ENCODE measurements at regions not wholly inside any gene's neighbourhood (a gene's known extent, or its start where the extent isn't known, plus 50 kb on each side); places are given as distances from the start of the nearest gene placed in this dataset.

GRCh38 chr2:121089166-121089510 is 195.9 kb downstream of the TFCP2L1 start:
- H3K4me3 Mint-ChIP-seq = no peak overlapping the region
- TF ChIP-seq CTCF (IDR thresholded peaks at IDR 0.05; ENCODE audit: unreplicated experiment) = no peak
- H3K27ac Mint-ChIP-seq = no peak overlapping the region
- H3K4me1 Mint-ChIP-seq = peaks cover 6% of the 10 kb centered on the region
- peaks cover 11% of the 10 kb centered on the region for H3K27me3 Mint-ChIP-seq (ENCODE audit: low read depth)
- no peaks in the 10 kb centered on the region for H3K36me3 Mint-ChIP-seq
- no peaks in the 10 kb centered on the region for H3K9me3 Mint-ChIP-seq
- DNase-seq (ENCODE audit: low spot score in 2 of 2, unreplicated experiment in 2 of 2) = no peak

GRCh38 chr2:121090088-121090715 is 194.8 kb downstream of the TFCP2L1 start:
- H3K4me1 Mint-ChIP-seq = peaks cover 6% of the 10 kb centered on the region
- H3K36me3 Mint-ChIP-seq = no peaks in the 10 kb centered on the region
- H3K9me3 Mint-ChIP-seq = no peaks in the 10 kb centered on the region
- H3K27me3 Mint-ChIP-seq (ENCODE audit: low read depth) = peaks cover 12% of the 10 kb centered on the region
- no peak for DNase-seq (ENCODE audit: low spot score in 2 of 2, unreplicated experiment in 2 of 2)
- H3K4me3 Mint-ChIP-seq = no peak overlapping the region
- no peak for TF ChIP-seq CTCF (IDR thresholded peaks at IDR 0.05; ENCODE audit: unreplicated experiment)
- H3K27ac Mint-ChIP-seq = no peak overlapping the region

GRCh38 chr2:121092095-121092494 is 192.9 kb downstream of the TFCP2L1 start:
- Mint-ChIP-seq H3K36me3 (no peaks in the 10 kb centered on the region), H3K27me3 (ENCODE audit: low read depth) (peaks cover 21% of the 10 kb centered on the region), H3K27ac (no peak overlapping the region), H3K4me3 (no peak overlapping the region), H3K4me1 (peaks cover 6% of the 10 kb centered on the region), H3K9me3 (no peaks in the 10 kb centered on the region)
- no peak for DNase-seq (ENCODE audit: low spot score in 2 of 2, unreplicated experiment in 2 of 2)
- no peak for TF ChIP-seq CTCF (IDR thresholded peaks at IDR 0.05; ENCODE audit: unreplicated experiment)

GRCh38 chr2:121093692-121094091 is 191.3 kb downstream of the TFCP2L1 start:
- Mint-ChIP-seq H3K4me3 (no peak overlapping the region), H3K27me3 (ENCODE audit: low read depth) (peaks cover 29% of the 10 kb centered on the region), H3K36me3 (no peaks in the 10 kb centered on the region), H3K27ac (no peak overlapping the region), H3K4me1 (peaks cover 6% of the 10 kb centered on the region), H3K9me3 (no peaks in the 10 kb centered on the region)
- no peak for TF ChIP-seq CTCF (IDR thresholded peaks at IDR 0.05; ENCODE audit: unreplicated experiment)
- no peak for DNase-seq (ENCODE audit: low spot score in 2 of 2, unreplicated experiment in 2 of 2)

GRCh38 chr2:121094101-121094500 is 190.9 kb downstream of the TFCP2L1 start:
- no peak for TF ChIP-seq CTCF (IDR thresholded peaks at IDR 0.05; ENCODE audit: unreplicated experiment)
- no peak overlapping the region for H3K4me3 Mint-ChIP-seq
- H3K27me3 Mint-ChIP-seq (ENCODE audit: low read depth) = peaks cover 31% of the 10 kb centered on the region
- no peak overlapping the region for H3K27ac Mint-ChIP-seq
- H3K9me3 Mint-ChIP-seq = no peaks in the 10 kb centered on the region
- peaks cover 6% of the 10 kb centered on the region for H3K4me1 Mint-ChIP-seq
- no peak for DNase-seq (ENCODE audit: low spot score in 2 of 2, unreplicated experiment in 2 of 2)
- no peaks in the 10 kb centered on the region for H3K36me3 Mint-ChIP-seq

GRCh38 chr2:121094845-121095244 is 190.2 kb downstream of the TFCP2L1 start:
- no peak for TF ChIP-seq CTCF (IDR thresholded peaks at IDR 0.05; ENCODE audit: unreplicated experiment)

More at GRCh38 chr2:121094845-121095244, 190.2 kb downstream of the TFCP2L1 start:
- peaks cover 34% of the 10 kb centered on the region for H3K27me3 Mint-ChIP-seq (ENCODE audit: low read depth)
- DNase-seq (ENCODE audit: low spot score in 2 of 2, unreplicated experiment in 2 of 2) = no peak
- no peaks in the 10 kb centered on the region for H3K36me3 Mint-ChIP-seq
- peaks cover 2% of the 10 kb centered on the region for H3K4me1 Mint-ChIP-seq
- H3K4me3 Mint-ChIP-seq = no peak overlapping the region
- H3K27ac Mint-ChIP-seq = no peak overlapping the region
- H3K9me3 Mint-ChIP-seq = no peaks in the 10 kb centered on the region
